Chondrocyte (in vitro differentiated cells): ENCODE measurements at regions not wholly inside any gene's neighbourhood (a gene's known extent, or its start where the extent isn't known, plus 50 kb on each side); places are given as distances from the start of the nearest gene placed in this dataset.
"Not testable (repeated sequence)": the region's sequence is repeated elsewhere in the genome, so short reads cannot be mapped to it uniquely, and the experiment has no call there.

Experiments
- DNase-seq: peaks from one replicate; pipeline ENCODE4 v3.0.0; 2021; ENCODE audit warnings: mixed read lengths, low spot score
- H3K27ac Mint-ChIP-seq: one replicate; pipeline ENCODE4 v1.8.0; 2021; ENCODE audit warnings: mild to moderate bottlenecking, moderate library complexity, mixed read lengths; ENCODE audit not compliant: unreplicated experiment
- H3K27me3 Mint-ChIP-seq: 2 replicates; pipeline ENCODE4 v1.8.0; 2021; ENCODE audit warnings: low read depth, mixed read lengths
- H3K36me3 Mint-ChIP-seq: 2 replicates; pipeline ENCODE4 v1.8.0; 2021; ENCODE audit warnings: low read depth, mixed read lengths
- H3K4me1 Mint-ChIP-seq: 2 replicates; pipeline ENCODE4 v1.8.0; 2021; ENCODE audit warnings: low read depth, mild to moderate bottlenecking, mixed read lengths
- H3K4me3 Mint-ChIP-seq: one replicate; pipeline ENCODE4 v1.8.0; 2021; ENCODE audit warnings: mild to moderate bottlenecking, moderate library complexity, mixed read lengths; ENCODE audit not compliant: unreplicated experiment
- H3K9me3 Mint-ChIP-seq: 2 replicates; pipeline ENCODE4 v1.8.0; 2021; ENCODE audit warnings: low read depth, mixed read lengths
- TF ChIP-seq, protein P1 (sequence below): fragments of 200-600 bp; sonication (generic); IDR thresholded peaks from 2 replicates; pipeline ENCODE4 v1.5.0; 2021; ENCODE audit warnings: antibody characterized with exemption, mild to moderate bottlenecking, moderate library complexity

GRCh38 chr15:38796589-38796988 lies 232.0 kb upstream of the RASGRP1 start:
- Mint-ChIP-seq H3K36me3 (no peaks in the 10 kb centered on the region), H3K4me3 (no peak overlapping the region), H3K27me3 (peaks cover 3% of the 10 kb centered on the region), H3K4me1 (peaks cover 22% of the 10 kb centered on the region), H3K9me3 (peaks cover 11% of the 10 kb centered on the region), H3K27ac (no peak overlapping the region)
- TF ChIP-seq, protein P1, sequence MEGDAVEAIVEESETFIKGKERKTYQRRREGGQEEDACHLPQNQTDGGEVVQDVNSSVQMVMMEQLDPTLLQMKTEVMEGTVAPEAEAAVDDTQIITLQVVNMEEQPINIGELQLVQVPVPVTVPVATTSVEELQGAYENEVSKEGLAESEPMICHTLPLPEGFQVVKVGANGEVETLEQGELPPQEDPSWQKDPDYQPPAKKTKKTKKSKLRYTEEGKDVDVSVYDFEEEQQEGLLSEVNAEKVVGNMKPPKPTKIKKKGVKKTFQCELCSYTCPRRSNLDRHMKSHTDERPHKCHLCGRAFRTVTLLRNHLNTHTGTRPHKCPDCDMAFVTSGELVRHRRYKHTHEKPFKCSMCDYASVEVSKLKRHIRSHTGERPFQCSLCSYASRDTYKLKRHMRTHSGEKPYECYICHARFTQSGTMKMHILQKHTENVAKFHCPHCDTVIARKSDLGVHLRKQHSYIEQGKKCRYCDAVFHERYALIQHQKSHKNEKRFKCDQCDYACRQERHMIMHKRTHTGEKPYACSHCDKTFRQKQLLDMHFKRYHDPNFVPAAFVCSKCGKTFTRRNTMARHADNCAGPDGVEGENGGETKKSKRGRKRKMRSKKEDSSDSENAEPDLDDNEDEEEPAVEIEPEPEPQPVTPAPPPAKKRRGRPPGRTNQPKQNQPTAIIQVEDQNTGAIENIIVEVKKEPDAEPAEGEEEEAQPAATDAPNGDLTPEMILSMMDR: no peak
- DNase-seq: no peak

DNA sequence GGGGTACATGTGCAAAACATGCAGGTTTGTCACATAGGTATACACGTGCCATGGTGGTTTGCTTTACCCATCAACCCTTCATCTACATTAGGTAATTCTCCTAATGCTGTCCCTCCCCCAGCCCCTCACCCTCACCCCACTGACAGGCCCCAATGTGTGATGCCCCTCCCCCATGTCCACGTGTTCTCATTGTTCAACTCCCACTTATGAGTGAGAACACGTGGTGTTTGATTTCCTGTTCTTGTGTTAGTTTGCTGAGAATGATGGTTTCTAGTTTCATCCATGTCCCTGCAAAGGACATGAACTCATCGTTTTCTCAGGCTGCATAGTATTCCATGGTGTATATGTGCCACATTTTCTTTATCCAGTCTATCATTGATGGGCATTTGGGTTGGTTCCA lies 232.9 kb upstream of the RASGRP1 start:
- not testable (repeated sequence) for DNase-seq, H3K27ac Mint-ChIP-seq, H3K36me3 Mint-ChIP-seq, H3K4me3 Mint-ChIP-seq, H3K27me3 Mint-ChIP-seq
- Mint-ChIP-seq H3K9me3 (peaks cover 14% of the 10 kb centered on the region), H3K4me1 (peaks cover 21% of the 10 kb centered on the region)

GRCh38 chr15:38799202-38799601 lies 234.6 kb upstream of the RASGRP1 start:
- not testable (repeated sequence) for H3K27ac Mint-ChIP-seq, H3K36me3 Mint-ChIP-seq, H3K4me3 Mint-ChIP-seq, H3K27me3 Mint-ChIP-seq, DNase-seq
- Mint-ChIP-seq H3K9me3 (peaks cover 14% of the 10 kb centered on the region), H3K4me1 (peaks cover 11% of the 10 kb centered on the region)

GRCh38 chr15:38809621-38810020 lies 245.0 kb upstream of the RASGRP1 start:
- peaks cover 49% of the 10 kb centered on the region for H3K4me1 Mint-ChIP-seq

GRCh38 chr15:38810686-38811085 lies 246.1 kb upstream of the RASGRP1 start:
- no peaks in the 10 kb centered on the region for H3K36me3 Mint-ChIP-seq
- H3K4me1 Mint-ChIP-seq: peaks cover 59% of the 10 kb centered on the region
- no peak for DNase-seq
- TF ChIP-seq, protein P1: no peak
- no peak overlapping the region for H3K27ac Mint-ChIP-seq
- H3K4me3 Mint-ChIP-seq: no peak overlapping the region
- no peaks in the 10 kb centered on the region for H3K27me3 Mint-ChIP-seq
- peaks cover 6% of the 10 kb centered on the region for H3K9me3 Mint-ChIP-seq

More at GRCh38 chr15:38809621-38810020, 245.0 kb upstream of the RASGRP1 start:
- H3K27me3 Mint-ChIP-seq: no peaks in the 10 kb centered on the region
- no peak for DNase-seq
- H3K27ac Mint-ChIP-seq: no peak overlapping the region
- H3K9me3 Mint-ChIP-seq: peaks cover 3% of the 10 kb centered on the region
- H3K4me3 Mint-ChIP-seq: no peak overlapping the region
- TF ChIP-seq, protein P1: no peak
- no peaks in the 10 kb centered on the region for H3K36me3 Mint-ChIP-seq

GRCh38 chr15:38814254-38814653 lies 249.6 kb upstream of the RASGRP1 start:
- peaks cover 69% of the 10 kb centered on the region for H3K4me1 Mint-ChIP-seq
- H3K4me3 Mint-ChIP-seq, H3K27ac Mint-ChIP-seq, H3K36me3 Mint-ChIP-seq, H3K27me3 Mint-ChIP-seq, DNase-seq, H3K9me3 Mint-ChIP-seq: not testable (repeated sequence)

GRCh38 chr15:38814891-38815290 lies 250.3 kb upstream of the RASGRP1 start:
- Mint-ChIP-seq H3K4me3 (no peak overlapping the region), H3K4me1 (peaks cover 62% of the 10 kb centered on the region)

More at GRCh38 chr15:38814891-38815290, 250.3 kb upstream of the RASGRP1 start:
- peaks cover 6% of the 10 kb centered on the region for H3K9me3 Mint-ChIP-seq
- no peaks in the 10 kb centered on the region for H3K36me3 Mint-ChIP-seq
- H3K27ac Mint-ChIP-seq: no peak overlapping the region
- TF ChIP-seq, protein P1: no peak
- H3K27me3 Mint-ChIP-seq: no peaks in the 10 kb centered on the region
- no peak for DNase-seq
